HepG2 (cell line): ENCODE measurements at regions not wholly inside any gene's neighbourhood (a gene's known extent, or its start where the extent isn't known, plus 50 kb on each side); places are given as distances from the start of the nearest gene placed in this dataset.

Source experiments
- KIAA2018 ChIP-seq: sonication (generic); formaldehyde crosslinking; IDR thresholded peaks from 2 replicates; pipeline ENCODE4 v1.5.0; 2020; ENCODE audit warnings: mild to moderate bottlenecking, missing genetic modification reagents, borderline replicate concordance
- ONECUT2 ChIP-seq: sonication (generic); formaldehyde crosslinking; IDR thresholded peaks from 2 replicates; pipeline ENCODE4 v1.4.0; 2020; ENCODE audit warnings: missing genetic modification reagents
- SRF ChIP-seq: IDR thresholded peaks from 2 replicates; pipeline ENCODE4 v1.6.1; 2011; ENCODE audit warnings: mild to moderate bottlenecking, low read depth, low read length, moderate library complexity
- ZFY ChIP-seq: sonication (generic); formaldehyde crosslinking; IDR thresholded peaks from 2 replicates; pipeline ENCODE4 v1.4.0; 2020; ENCODE audit warnings: missing genetic modification reagents
- ZNF430 ChIP-seq: sonication (generic); formaldehyde crosslinking; IDR thresholded peaks from 2 replicates; pipeline ENCODE4 v1.9.0; 2021; ENCODE audit warnings: mild to moderate bottlenecking, missing genetic modification reagents
- ZNF672 ChIP-seq: sonication (generic); formaldehyde crosslinking; IDR thresholded peaks from 2 replicates; pipeline ENCODE4 v1.8.1; 2022; ENCODE audit warnings: missing genetic modification reagents
- ZNF761 ChIP-seq: sonication (generic); formaldehyde crosslinking; conservative IDR thresholded peaks from 2 replicates; pipeline ENCODE4 v1.4.0; 2020; ENCODE audit warnings: mild to moderate bottlenecking, missing genetic modification reagents
- ZNF773 ChIP-seq: sonication (generic); formaldehyde crosslinking; IDR thresholded peaks from 2 replicates; pipeline ENCODE4 v1.4.0; 2020; ENCODE audit warnings: missing genetic modification reagents, borderline replicate concordance
- TF ChIP-seq, protein P1 (sequence below): IDR thresholded peaks from 2 replicates; pipeline ENCODE4 v1.6.1; 2016; ENCODE audit warnings: low read depth, borderline replicate concordance

DNA sequence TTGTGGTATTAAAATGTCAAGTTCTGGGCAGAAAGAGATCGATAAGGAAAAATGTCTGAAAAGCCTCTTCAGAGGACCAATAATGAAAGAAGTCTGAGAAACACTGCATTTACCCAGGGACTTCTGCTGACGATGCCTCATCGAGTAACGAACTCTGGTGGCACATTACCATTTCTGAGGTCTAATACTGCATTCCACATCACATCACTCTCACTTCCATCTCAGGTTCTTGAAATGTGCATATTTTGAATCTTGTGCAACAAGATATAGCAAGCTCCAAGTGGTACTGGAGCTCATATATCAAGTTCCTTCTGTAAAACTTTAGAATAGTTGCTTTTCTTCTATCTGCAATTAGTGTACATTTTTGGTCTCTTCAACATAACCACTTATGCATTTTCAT, 619.1 kb upstream of the DDX18 start:
- TF ChIP-seq SRF: no peak
- TF ChIP-seq, protein P1, sequence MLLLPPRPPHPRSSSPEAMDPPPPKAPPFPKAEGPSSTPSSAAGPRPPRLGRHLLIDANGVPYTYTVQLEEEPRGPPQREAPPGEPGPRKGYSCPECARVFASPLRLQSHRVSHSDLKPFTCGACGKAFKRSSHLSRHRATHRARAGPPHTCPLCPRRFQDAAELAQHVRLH: no peak
- no peak for TF ChIP-seq KIAA2018 (CRISPR knock-in tag)
- no peak for TF ChIP-seq ZNF773 (CRISPR knock-in tag)
- no peak for TF ChIP-seq ZNF761 (CRISPR knock-in tag)
- no peak for TF ChIP-seq ONECUT2
- TF ChIP-seq ZNF672 (CRISPR knock-in tag): no peak
- TF ChIP-seq ZFY (CRISPR knock-in tag): no peak
- TF ChIP-seq ZNF430: no peak
